ENCODE measurements at regions not wholly inside any gene's neighbourhood (a gene's known extent, or its start where the extent isn't known, plus 50 kb on each side); places are given as distances from the start of the nearest gene placed in this dataset.

GRCh38 chr7:95662987-95663386 is 66.7 kb upstream of the PDK4 start:
- no peak for DNase-seq

GRCh38 chr7:95660023-95660434 is 63.7 kb upstream of the PDK4 start:
- no peak for DNase-seq

GRCh38 chr7:95658676-95659075 is 62.4 kb upstream of the PDK4 start:
- no peak for DNase-seq

GRCh38 chr7:95649546-95649945 is 53.2 kb upstream of the PDK4 start:
- no peak for DNase-seq

GRCh38 chr7:95646350-95646749 is 50.0 kb upstream of the PDK4 start:
- DNase-seq, result no peak
